ENCODE measurements at regions not wholly inside any gene's neighbourhood (a gene's known extent, or its start where the extent isn't known, plus 50 kb on each side); places are given as distances from the start of the nearest gene placed in this dataset.

DNA sequence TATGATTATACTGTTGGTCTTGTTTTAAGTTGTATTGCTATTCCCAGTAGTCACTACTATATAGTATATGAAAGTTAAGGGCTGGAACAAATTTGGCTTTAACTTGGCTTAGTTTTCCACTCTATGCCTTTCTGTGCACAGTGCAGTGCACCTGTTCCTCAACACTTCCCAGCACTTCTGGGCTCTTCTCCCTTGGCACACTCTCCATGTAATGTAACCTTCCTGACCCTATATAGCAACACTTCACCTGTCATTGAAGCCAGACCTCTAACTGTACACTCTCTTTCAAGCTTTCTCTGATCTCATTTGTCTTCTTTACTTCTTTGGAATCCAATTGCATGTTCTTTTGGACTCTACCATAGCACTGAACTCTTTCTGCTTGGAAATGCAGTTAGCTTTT, 83.9 kb upstream of the SMIM30 start:
- no peak for DNase-seq (ENCODE audit: low spot score)
- Histone ChIP-seq H3K27ac (no peak overlapping the region), H3K4me3 (no peak overlapping the region)
- TF ChIP-seq, protein P1, sequence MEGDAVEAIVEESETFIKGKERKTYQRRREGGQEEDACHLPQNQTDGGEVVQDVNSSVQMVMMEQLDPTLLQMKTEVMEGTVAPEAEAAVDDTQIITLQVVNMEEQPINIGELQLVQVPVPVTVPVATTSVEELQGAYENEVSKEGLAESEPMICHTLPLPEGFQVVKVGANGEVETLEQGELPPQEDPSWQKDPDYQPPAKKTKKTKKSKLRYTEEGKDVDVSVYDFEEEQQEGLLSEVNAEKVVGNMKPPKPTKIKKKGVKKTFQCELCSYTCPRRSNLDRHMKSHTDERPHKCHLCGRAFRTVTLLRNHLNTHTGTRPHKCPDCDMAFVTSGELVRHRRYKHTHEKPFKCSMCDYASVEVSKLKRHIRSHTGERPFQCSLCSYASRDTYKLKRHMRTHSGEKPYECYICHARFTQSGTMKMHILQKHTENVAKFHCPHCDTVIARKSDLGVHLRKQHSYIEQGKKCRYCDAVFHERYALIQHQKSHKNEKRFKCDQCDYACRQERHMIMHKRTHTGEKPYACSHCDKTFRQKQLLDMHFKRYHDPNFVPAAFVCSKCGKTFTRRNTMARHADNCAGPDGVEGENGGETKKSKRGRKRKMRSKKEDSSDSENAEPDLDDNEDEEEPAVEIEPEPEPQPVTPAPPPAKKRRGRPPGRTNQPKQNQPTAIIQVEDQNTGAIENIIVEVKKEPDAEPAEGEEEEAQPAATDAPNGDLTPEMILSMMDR (IDR thresholded peaks at IDR 0.05): no peak

GRCh38 chr7:113200281-113200680, 81.9 kb upstream of the SMIM30 start:
- no peak for DNase-seq (ENCODE audit: low spot score)
- TF ChIP-seq, protein P1 (IDR thresholded peaks at IDR 0.05): no peak
- Histone ChIP-seq H3K4me3 (no peak overlapping the region), H3K27ac (no peak overlapping the region)

DNA sequence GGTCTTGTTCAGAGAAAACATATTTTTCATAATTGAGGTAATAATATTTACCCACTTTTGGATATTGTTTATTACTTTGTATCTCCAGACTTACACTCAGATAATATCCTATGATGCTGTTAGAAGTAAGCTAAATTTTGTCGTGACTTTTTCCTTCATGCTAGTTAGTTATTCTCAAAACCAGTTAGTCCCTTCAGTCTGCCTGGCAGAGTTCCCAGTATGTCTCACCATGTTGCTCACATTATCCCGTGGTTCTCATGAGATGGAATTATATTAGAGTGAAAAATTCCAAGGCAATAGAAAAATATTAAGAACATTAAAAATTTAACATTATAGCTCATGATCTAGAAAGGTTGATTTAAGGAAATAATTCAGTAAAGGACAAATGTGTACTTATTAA, 81.5 kb upstream of the SMIM30 start:
- no peak for DNase-seq (ENCODE audit: low spot score)
- TF ChIP-seq, protein P1 (IDR thresholded peaks at IDR 0.05): no peak
- Histone ChIP-seq H3K4me3 (no peak overlapping the region), H3K27ac (no peak overlapping the region)

DNA sequence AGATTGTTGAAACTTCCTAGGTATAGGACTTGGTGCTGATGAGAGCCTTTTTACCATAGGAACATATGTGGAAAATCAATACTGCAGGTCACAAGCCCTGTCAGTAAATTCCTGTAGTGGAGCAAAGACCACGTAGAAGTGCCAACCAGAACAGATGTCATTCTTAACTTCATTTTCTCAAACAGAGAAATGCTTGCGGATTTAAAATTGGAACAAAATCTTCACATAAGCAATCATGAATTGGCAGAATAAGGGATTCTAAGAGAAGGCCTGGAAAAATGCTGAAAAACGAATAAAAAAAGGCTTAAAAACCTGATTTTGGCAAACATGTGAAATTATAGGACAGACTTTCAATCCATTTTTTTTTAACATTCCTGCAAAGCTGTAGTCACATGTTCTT, 80.8 kb upstream of the SMIM30 start:
- no peak overlapping the region for H3K27ac ChIP-seq
- no peak for DNase-seq (ENCODE audit: low spot score)
- no peak overlapping the region for H3K4me3 ChIP-seq
- TF ChIP-seq, protein P1 (IDR thresholded peaks at IDR 0.05): no peak

DNA sequence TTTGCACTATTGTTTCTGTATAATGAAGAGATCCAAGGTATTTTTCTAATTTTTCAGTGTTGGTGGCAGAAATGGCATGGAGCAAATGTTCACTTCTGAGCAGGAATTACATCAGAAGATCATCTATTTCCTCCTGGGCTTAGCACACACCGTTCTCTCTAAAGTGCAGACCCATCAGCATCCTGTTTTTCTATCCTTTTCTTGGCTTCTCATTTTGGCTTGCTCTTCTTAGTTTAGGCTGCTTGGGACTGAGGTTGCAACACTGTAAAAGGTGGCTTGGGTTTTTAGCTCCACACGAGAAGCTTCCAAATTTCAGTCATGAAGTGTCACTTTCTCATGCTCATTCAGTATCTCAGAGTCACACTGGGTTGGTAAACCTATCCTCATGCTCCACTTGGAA, 79.9 kb upstream of the SMIM30 start:
- TF ChIP-seq, protein P1 (IDR thresholded peaks at IDR 0.05): no peak
- no peak for DNase-seq (ENCODE audit: low spot score)
- H3K27ac ChIP-seq: no peak overlapping the region
- no peak overlapping the region for H3K4me3 ChIP-seq

DNA sequence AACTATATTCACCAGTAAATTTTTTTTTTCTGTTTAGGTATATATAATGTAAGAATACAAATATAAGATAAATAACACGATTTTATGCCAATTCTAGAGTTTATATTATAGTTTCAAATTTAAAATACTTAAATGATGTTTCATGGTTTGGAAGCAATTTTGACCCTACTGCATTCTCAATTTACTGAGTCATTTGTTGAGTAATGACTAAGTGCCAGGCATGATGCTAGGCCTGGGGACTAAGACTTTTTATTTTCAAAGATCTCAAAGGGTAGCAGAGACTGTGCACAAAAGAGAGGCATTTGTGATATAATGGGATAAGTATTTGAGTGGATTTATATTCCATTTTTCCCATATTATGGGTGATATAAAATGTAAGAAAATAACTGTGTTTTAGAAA, 78.9 kb upstream of the SMIM30 start:
- Histone ChIP-seq H3K27ac (no peak overlapping the region), H3K4me3 (no peak overlapping the region)
- DNase-seq (ENCODE audit: low spot score): no peak
- TF ChIP-seq, protein P1 (IDR thresholded peaks at IDR 0.05): no peak

GRCh38 chr7:113188396-113188795, 70.0 kb upstream of the SMIM30 start:
- no peak for DNase-seq (ENCODE audit: low spot score)
- Histone ChIP-seq H3K4me3 (no peak overlapping the region), H3K27ac (no peak overlapping the region)
- TF ChIP-seq, protein P1 (IDR thresholded peaks at IDR 0.05): no peak
